GM12872 (cell line): ENCODE measurements at regions not wholly inside any gene's neighbourhood (a gene's known extent, or its start where the extent isn't known, plus 50 kb on each side); places are given as distances from the start of the nearest gene placed in this dataset.

ENCODE experiments used
- TF ChIP-seq, protein P1 (sequence below): IDR thresholded peaks from 3 replicates; pipeline ENCODE4 v1.5.1; 2011; ENCODE audit warnings: low read depth, mild to moderate bottlenecking, low read length, moderate library complexity; ENCODE audit not compliant: insufficient read depth

DNA sequence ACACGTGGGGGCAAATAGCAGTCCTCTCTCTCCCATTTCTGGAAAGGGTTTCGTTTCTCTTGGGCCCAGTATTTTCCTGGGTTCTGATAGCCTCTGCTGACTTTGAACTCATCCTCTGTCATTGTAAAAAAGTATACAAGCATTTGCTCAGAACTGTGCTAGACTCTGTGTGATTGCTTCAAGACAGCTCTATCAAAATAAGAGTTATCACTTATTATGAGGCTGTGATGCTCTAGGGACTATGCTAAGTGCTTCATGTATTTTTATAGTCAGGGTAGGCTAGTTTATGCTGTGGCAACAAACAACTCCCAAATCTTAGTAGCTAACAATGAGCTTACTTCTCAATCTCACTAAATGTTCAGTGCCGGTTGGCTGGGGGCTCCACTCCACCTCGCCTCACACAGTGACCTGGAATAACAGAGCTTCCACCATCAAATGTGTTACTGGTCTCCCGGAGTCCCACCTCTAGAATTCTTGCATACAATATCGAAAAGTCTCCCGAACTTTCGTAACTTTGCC, 110.8 kb upstream of the CDC42EP3 start:
- TF ChIP-seq, protein P1, sequence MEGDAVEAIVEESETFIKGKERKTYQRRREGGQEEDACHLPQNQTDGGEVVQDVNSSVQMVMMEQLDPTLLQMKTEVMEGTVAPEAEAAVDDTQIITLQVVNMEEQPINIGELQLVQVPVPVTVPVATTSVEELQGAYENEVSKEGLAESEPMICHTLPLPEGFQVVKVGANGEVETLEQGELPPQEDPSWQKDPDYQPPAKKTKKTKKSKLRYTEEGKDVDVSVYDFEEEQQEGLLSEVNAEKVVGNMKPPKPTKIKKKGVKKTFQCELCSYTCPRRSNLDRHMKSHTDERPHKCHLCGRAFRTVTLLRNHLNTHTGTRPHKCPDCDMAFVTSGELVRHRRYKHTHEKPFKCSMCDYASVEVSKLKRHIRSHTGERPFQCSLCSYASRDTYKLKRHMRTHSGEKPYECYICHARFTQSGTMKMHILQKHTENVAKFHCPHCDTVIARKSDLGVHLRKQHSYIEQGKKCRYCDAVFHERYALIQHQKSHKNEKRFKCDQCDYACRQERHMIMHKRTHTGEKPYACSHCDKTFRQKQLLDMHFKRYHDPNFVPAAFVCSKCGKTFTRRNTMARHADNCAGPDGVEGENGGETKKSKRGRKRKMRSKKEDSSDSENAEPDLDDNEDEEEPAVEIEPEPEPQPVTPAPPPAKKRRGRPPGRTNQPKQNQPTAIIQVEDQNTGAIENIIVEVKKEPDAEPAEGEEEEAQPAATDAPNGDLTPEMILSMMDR: no peak

DNA sequence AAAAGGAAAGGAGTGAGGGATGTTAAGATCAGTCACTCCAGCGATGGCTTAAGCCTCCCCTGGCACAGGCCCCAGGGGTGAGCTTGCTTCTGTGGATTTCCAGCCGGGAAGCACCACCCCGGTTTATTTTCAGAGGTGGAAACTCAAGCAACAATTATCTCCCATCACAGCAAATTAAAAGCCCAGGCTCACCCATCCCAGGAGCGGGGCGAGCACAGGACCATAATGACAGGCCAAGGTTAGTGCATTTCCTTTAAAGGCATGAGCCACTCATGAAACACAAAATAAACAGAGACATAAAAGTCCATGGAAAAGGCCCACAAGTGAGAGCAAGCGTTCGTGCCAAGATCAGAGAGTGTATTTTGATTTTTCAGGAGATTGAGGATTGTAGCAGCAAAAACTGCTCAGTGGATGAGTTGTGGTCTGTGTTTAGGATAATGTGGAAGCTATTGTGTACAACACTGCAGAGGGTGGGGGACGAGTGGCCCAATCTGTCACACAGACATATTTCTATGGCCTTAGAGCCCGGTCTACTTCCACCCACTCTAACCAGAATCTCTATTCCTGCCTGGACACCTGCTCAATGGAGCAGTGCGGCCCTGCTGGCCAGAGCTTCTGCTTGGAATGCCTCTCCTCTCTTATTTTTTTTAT, 111.4 kb upstream of the CDC42EP3 start:
- TF ChIP-seq, protein P1: no peak

DNA sequence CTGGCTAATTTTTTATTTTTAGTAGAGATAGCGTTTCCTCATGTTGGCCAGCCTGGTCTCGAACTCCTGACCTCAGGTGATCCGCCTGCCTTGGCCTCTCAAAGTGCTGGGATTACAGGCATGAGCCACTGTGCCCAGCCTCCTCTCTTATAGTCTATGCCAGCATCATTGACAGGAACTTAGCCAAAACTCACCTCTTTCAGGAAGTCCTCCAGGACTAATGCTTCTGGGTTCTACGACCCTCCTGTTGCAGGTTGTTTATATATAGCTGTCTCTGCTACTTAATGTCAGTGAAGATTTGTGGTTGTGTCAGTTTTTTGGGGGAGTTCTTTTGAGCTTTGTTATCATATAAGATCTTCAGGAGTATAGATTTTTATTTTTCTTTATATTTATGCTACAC, 112.1 kb upstream of the CDC42EP3 start:
- TF ChIP-seq, protein P1: no peak

DNA sequence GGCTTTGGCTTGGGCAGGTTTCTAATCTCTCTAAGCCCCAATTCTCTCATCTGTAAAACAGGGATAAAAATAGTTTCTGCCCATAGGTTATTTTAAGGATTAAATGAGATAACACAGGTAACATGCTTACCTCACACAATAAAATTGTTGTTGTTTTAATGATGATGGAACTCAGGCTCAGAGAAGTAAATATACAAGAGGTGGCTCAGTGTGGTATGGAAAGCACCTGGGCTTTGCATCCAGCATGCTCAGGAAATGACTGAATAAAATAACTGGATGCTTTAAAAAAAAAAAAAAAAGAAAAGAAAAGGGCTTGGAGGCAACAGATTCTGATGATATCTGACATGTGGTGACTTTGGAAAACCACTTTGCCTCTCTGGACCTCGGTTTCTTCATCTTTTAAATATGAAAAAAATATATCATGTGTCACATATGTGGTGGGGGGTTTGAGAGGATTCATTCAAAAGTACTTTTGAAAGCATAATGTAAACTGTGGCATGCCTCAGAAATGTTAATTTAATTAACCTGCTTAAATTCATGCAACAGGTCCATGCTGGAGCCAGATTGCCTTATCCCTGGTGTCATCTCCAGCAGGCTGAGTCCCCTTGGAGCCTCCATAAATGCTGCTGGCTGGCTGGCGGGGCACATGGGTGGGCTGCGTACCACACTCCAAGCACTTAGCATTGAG, 112.8 kb upstream of the CDC42EP3 start:
- TF ChIP-seq, protein P1: no peak

DNA sequence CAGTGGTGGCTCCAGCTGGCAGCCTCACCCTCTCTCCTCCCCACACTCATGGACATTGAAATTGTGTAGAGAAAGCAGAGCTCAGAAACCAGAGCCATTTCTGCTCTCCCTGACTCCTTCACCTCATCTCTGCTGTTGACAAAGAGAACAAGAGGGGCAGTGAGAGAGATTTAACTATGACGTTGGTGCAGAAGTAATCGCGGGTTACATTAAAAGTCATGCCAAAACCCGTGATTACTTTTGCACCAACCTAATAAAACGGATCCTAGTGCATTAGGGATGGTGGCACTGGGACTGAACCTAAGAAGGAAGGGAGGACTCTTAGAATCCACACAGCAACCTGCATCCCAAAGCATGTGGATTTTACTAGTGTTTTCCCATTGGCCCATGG, 113.3 kb upstream of the CDC42EP3 start:
- TF ChIP-seq, protein P1: no peak

DNA sequence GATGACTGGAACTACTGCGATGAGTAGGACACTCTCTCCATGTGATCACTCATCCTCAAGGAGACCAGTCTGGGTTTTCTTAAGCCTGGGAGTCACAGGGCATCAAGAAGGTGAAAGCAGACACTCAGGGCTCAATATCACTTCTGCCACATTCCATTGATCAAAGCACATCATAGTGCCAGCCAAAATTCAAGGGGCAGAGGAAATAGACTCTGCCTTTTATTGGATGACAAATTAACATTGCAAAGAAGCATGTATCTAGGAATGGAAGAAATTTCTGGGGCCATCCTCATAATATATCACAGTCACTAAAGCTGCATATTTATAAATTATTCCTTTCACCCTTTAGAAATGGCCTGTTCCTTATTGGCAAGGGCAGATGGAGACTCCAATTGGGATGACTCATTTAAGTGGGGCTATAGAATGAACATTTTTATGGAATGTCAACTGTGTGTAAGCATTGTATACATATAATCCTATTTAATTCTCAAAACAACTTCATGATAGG, 114.8 kb upstream of the CDC42EP3 start:
- TF ChIP-seq, protein P1: no peak

DNA sequence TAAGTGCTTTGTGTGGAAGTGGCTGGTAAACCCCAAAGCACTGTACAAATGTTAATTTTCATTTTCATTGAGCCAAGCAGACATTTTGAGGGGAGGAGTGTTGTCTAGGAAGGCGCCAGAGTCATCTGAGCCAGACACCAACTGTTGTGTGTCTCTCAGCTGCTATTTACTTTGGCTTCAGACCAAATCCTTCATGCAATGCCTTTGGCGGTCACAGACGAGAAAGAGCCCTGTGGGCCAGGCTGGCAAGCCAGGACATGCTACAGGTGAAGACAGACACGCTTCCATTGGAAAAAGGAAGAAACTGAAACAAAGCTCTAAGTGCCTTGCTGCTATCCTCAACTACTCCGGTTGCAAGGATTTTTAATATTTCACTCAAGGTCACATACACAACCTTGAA, 115.4 kb upstream of the CDC42EP3 start:
- TF ChIP-seq, protein P1: no peak
